Mononuclear cell (primary cell): ENCODE measurements at regions not wholly inside any gene's neighbourhood (a gene's known extent, or its start where the extent isn't known, plus 50 kb on each side); places are given as distances from the start of the nearest gene placed in this dataset.

Source experiments
- H3K27me3 ChIP-seq: 2 replicates; pipeline ENCODE4 v1.6.0; 2011; ENCODE audit warnings: low read length, control low read depth; ENCODE audit not compliant: insufficient read depth
- H3K4me1 ChIP-seq: 2 replicates; pipeline ENCODE4 v1.5.1; 2011; ENCODE audit warnings: mild to moderate bottlenecking, low read length, control low read depth; ENCODE audit not compliant: insufficient read depth
- H3K4me3 ChIP-seq: 2 replicates; pipeline ENCODE4 v1.5.1; 2011; ENCODE audit warnings: mild to moderate bottlenecking, low read length, moderate library complexity
- H3K9me3 ChIP-seq: 2 replicates; pipeline ENCODE4 v1.5.1; 2011; ENCODE audit warnings: low read depth, mild to moderate bottlenecking, control low read depth, low read length

- no peak overlapping the region for H3K4me3 ChIP-seq
- H3K27me3 ChIP-seq, result peaks cover 25% of the 10 kb centered on the region
- H3K9me3 ChIP-seq, result no peaks in the 10 kb centered on the region
- no peaks in the 10 kb centered on the region for H3K4me1 ChIP-seq
These were observed 97.9 kb downstream of the TNFAIP2 start for GRCh38 chr14:103220982-103221641.

- no peak overlapping the region for H3K4me3 ChIP-seq
- no peaks in the 10 kb centered on the region for H3K9me3 ChIP-seq
- H3K27me3 ChIP-seq, result peaks cover 25% of the 10 kb centered on the region
- no peaks in the 10 kb centered on the region for H3K4me1 ChIP-seq
These were observed 98.6 kb downstream of the TNFAIP2 start for GRCh38 chr14:103221781-103222358.

DNA sequence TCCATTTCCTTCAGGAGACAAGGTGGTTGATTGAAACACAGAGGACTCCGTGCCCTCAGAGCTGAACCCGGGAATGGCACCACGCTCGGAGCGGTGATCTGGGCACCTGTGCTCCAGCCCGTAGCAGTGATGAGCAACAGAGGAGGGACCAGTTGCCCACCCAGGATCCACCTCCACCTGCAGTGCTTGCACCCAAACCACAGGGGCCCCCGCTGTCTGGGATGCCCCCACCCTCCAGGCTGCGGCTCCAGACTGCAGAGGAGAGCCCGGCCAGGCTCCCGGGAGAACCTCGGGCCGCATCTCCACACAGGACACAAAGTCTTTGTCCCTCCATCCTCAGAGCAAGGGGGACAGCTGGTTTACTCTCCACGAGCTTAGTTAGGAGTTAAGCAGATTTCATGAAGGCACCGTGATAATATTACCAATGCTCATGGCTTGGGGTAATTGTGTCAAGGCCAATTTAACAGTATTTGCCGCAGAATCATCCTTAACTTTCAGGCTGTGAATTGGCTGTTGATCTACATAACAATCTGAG lies 100.6 kb downstream of the TNFAIP2 start:
- Histone ChIP-seq H3K9me3 (no peaks in the 10 kb centered on the region), H3K4me1 (no peaks in the 10 kb centered on the region), H3K4me3 (no peak overlapping the region), H3K27me3 (peaks cover 25% of the 10 kb centered on the region)

DNA sequence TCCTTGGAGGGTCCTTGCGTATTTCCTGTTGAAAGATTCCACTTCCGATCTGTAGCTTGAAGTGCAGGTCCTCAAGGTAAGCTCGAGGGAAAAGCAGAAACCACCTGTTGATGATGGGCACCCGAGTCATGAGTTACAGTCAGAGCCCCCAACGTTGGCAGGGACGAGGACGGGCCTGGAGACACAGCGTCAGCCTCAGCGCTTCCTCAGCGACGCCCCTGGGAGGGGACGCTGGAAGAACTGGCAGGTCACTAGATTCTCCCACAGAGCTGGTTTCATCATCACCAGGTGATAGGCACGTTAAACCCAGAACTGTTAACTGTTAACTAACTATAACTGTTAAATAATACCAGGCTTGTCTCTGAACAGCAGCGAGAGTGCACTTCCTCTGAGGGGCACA lies 101.8 kb downstream of the TNFAIP2 start:
- Histone ChIP-seq H3K4me3 (no peak overlapping the region), H3K9me3 (no peaks in the 10 kb centered on the region), H3K4me1 (no peaks in the 10 kb centered on the region), H3K27me3 (peaks cover 19% of the 10 kb centered on the region)

- no peaks in the 10 kb centered on the region for H3K4me1 ChIP-seq
- H3K9me3 ChIP-seq, result no peaks in the 10 kb centered on the region
These were observed 102.2 kb downstream of the TNFAIP2 start for GRCh38 chr14:103225476-103225875.

DNA sequence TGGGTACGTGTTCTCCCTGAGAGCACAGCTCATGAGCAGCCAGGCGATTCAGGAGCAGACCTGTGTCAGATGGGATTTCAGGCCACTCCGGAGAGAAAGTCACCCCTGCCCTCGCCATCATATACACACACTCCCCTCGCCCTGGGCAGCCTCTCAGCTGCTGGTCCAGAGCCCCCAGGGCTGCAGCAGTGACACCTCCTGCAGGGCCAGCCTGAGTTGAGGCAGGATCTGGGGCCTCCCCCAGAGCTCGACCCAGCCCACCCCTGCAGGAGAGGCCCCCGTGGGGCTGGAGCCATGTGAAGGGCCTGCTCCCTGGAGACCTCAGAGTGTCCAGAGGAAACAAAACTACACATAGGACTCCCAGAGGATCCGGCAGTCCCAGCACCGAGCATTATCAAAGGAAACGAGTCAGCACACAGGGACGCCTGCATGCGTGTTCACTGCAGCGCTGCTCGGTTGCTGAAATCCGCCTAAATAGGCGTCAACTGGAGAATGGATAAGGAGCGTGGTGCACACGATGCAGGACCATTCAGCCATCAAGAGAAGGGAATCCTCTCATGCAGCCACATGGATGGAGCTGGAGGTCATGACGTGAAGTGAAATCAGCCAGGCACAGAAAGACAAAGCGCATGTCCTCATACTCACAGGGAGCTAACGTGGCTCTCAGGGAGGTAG lies 104.0 kb downstream of the TNFAIP2 start:
- Histone ChIP-seq H3K4me1 (no peaks in the 10 kb centered on the region), H3K4me3 (no peak overlapping the region), H3K27me3 (peaks cover 6% of the 10 kb centered on the region), H3K9me3 (no peaks in the 10 kb centered on the region)

More at GRCh38 chr14:103225476-103225875, 102.2 kb downstream of the TNFAIP2 start:
- Histone ChIP-seq H3K27me3 (peaks cover 18% of the 10 kb centered on the region), H3K4me3 (no peak overlapping the region)

- H3K4me3 ChIP-seq, result no peak overlapping the region
- H3K27me3 ChIP-seq, result no peaks in the 10 kb centered on the region
- H3K4me1 ChIP-seq, result no peaks in the 10 kb centered on the region
- no peaks in the 10 kb centered on the region for H3K9me3 ChIP-seq
These were observed 105.0 kb downstream of the TNFAIP2 start for GRCh38 chr14:103228076-103228806.

DNA sequence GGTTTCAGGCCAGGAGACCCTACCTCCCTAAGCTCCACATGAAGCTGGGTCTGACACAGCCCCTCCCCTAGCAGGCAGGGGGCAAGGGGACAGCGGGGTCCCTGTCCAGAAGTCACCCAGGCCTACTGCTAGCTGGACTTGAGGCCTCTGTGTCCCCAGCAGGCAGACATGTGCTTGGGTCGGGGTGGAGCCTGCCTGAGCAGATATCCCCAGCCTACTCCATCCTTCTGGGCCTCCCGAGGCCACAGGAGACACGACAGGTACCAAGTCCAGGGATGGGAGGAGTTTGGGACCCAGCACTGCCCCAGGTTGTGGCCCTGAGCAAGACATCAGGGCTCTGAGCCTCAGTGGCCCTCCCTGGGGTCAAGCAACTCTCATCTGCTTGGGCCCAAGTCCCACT lies 105.2 kb upstream of the EIF5 start:
- H3K9me3 ChIP-seq, result no peaks in the 10 kb centered on the region
- H3K4me3 ChIP-seq, result no peak overlapping the region
- no peaks in the 10 kb centered on the region for H3K27me3 ChIP-seq
- no peaks in the 10 kb centered on the region for H3K4me1 ChIP-seq

DNA sequence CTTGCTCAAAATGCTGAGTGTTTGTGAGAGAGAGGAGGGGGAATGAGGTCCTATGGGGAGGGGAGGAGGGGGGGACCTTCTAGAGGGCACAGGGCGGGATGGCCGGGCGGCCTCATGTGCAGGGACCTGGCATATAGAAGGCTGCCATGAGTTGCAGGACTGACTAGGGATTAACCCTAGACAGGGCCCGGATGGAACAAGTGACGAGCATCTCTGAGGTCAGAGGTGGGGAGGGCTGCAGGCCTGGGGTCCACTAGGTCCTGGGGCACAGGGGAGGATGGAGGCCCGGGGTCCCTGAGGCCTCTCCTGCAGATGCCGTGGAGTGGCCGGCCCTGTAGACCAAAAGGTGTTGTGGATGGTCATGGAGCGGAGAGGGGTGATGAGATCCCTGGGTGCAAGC lies 104.0 kb upstream of the EIF5 start:
- Histone ChIP-seq H3K9me3 (no peaks in the 10 kb centered on the region), H3K27me3 (no peaks in the 10 kb centered on the region)

DNA sequence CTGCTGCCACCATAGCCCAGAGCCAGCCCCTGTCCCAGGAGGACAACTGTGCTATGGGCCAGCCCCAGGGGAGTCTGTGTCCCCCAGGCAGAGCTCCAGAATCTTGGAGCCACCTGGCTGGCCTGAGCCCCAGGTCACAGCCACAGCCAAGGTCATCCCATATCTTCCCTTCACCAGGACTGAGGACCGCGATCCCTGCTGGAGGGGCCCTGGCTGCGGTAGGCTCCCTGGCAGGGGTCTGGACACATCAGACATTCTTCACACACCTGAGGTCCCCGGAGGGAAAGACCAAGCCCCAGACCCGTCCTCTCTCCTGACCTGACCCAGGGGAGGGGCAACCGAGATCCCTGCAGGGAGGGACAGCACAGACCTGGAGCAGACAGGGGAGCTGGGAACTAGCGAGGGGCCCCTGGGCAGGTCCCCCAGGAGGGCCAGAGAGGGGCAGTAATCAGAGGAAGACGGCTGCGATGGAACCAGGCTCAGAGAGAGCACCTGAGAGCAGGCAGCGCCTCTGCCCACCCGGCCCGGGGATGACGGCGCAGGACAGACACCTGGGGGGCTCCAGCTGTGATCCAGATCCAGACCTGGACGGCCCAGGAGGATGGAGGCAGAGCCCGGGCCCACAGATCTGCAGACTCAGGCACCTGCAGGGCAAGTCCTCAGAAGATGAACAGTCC lies 103.2 kb upstream of the EIF5 start:
- no peaks in the 10 kb centered on the region for H3K27me3 ChIP-seq
- H3K4me1 ChIP-seq, result no peaks in the 10 kb centered on the region
- no peaks in the 10 kb centered on the region for H3K9me3 ChIP-seq
- H3K4me3 ChIP-seq, result no peak overlapping the region

More for the DNA sequence above, 104.0 kb upstream of the EIF5 start:
- H3K4me1 ChIP-seq, result no peaks in the 10 kb centered on the region
- no peak overlapping the region for H3K4me3 ChIP-seq

DNA sequence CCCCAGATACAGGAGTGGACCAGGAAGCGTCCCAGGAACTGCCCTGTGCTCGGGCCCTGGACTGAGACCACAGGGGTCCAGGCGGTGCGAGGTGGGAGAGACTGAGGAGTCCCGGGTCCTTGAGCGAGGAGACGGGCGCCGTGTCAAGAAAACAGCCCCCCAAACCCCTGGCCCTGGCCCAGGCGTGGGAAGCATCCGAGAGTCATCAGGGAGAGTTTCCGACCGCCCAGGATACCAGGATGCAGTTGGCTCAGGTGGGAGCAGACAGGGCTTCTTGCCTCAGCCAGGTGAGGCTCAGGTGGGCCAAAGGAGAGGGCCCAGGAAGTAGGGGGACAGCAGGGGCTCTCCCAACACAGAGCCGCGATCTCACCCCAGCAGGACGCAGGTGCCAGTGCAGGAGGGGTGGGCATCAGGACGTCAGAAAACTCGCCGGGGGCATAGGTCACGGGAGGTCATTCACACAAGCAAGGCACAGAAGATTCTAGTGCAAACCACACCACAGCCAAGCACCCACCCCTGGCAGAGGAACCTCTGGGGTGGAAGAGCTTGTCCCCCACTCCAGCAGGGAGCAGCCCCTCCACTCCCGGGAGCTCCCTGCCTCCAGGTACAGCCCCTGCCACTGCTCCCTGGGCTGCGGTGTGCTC lies 102.5 kb upstream of the EIF5 start:
- H3K9me3 ChIP-seq, result no peaks in the 10 kb centered on the region
- no peaks in the 10 kb centered on the region for H3K27me3 ChIP-seq
- no peaks in the 10 kb centered on the region for H3K4me1 ChIP-seq
- H3K4me3 ChIP-seq, result no peak overlapping the region

DNA sequence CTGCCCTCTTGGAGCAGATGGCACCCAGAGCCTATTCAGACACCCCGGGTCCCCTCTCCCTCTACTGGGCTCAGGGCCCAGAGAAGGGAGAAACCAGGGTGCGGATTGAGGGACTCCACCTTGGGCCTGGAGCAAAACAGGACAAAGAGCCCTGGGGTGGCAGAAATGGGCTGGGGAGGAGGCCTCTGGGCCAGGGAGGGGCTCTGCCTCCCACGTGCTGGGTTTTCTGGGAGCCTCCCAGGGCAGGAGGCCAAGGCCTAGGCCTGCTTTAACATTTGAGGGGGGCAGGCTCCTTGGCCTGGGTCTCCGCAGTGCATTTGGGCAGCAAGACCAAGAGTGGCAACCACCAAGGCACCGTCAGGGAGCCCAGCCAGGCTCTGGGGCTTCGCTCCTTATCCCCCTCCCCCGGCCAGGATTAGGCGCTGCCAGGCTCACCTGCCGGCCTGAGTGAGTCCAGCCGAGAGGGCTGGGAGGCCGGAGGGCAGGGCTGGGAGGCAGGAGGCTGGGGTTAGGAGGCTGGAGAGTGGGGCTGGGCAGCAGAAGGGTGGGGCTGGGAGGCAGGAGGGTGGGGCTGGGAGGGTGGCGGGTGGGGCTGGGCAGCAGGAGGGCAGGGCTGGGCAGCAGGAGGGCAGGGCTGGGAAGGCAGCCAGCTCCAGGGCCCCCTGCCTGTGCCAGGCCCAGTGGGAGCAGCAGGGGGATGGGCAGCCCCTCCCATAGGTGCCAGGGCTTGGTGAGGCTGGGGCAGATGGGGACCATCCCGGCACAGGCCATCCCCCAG lies 101.8 kb upstream of the EIF5 start:
- H3K4me3 ChIP-seq, result no peak overlapping the region
- H3K27me3 ChIP-seq, result no peaks in the 10 kb centered on the region

DNA sequence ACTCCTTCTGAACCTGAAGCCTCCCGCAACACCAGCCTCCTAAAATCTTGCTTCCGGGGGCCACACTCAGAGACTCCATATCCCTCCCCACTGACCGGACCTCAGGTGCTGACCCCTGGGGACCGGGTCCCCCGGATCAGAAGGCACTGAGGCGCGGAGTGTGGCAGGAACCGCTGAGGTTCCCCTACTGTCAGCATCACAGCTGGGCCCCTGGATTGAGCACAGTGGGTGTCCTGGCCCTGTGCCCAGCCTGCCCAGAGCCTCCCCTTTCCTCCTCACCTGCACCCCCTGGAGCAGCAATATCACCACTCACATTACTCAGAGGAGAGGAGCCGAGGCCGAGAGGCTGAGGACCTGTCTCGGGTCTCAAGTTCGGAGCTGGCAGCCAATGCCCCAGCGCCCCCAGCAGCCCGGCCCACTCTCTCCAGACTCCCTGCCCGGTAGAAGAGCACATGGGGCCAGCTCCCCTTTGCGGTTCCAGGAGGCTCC lies 101.2 kb upstream of the EIF5 start:
- no peaks in the 10 kb centered on the region for H3K27me3 ChIP-seq
- no peak overlapping the region for H3K4me3 ChIP-seq
- H3K4me1 ChIP-seq, result no peaks in the 10 kb centered on the region
- no peaks in the 10 kb centered on the region for H3K9me3 ChIP-seq

More for the DNA sequence above, 101.8 kb upstream of the EIF5 start:
- no peaks in the 10 kb centered on the region for H3K9me3 ChIP-seq
- H3K4me1 ChIP-seq, result no peaks in the 10 kb centered on the region
